ENCODE measurements at regions not wholly inside any gene's neighbourhood (a gene's known extent, or its start where the extent isn't known, plus 50 kb on each side); places are given as distances from the start of the nearest gene placed in this dataset.

DNA sequence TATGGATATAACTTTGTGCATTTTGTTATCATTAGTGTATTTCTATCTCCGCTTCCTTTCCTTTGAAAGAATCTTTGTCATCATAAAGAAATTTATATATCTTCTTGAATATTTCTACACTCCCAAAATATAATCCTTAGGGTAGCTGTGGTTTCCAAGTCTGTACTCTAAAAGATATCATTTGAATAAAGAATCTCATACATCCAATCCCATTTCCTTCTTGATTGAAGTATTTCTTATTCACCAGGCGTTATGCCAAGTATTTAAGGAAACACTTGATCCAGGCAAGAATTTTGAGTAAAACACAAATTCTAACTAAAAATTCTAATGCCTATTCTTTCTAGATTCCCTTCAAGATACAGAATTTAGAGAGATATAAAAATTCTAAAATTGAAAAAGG, 821.8 kb downstream of the GALC start:
- Histone ChIP-seq H3K9ac (replicated peaks; ENCODE audit: extremely low read depth, insufficient read depth, low read length) (no peak overlapping the region), H3K27me3 (ENCODE audit: control insufficient read depth in 2 of 2, insufficient read depth in 2 of 2, low read length in 2 of 2) (no peaks in the 10 kb centered on the region), H3K4me1 (ENCODE audit: control insufficient read depth, extremely low read depth, insufficient read depth, low read length) (no peaks in the 10 kb centered on the region), H4K20me1 (replicated peaks; ENCODE audit: control insufficient read depth, extremely low read depth, insufficient read depth, low read length) (no peaks in the 10 kb centered on the region), H3K9me1 (replicated peaks; ENCODE audit: control insufficient read depth, extremely low read depth, insufficient read depth, low read length) (no peaks in the 10 kb centered on the region), H3K4me3 (replicated peaks in 1 of 3; ENCODE audit: insufficient read depth in 1 of 3, low read depth in 1 of 3, low read length in 3 of 3) (no peak overlapping the region), H3K36me3 (ENCODE audit: control insufficient read depth in 2 of 2, extremely low read depth in 1 of 2, insufficient read depth in 2 of 2, low read length in 2 of 2) (no peaks in the 10 kb centered on the region), H3K27ac (ENCODE audit: insufficient read depth, low read depth, low read length) (no peak overlapping the region), H2AFZ (ENCODE audit: low read depth, low read length) (no peak overlapping the region), H3K4me2 (ENCODE audit: insufficient read depth, low read length) (no peak overlapping the region), H3K9me3 (replicated peaks; ENCODE audit: control insufficient read depth, insufficient read depth, low read length) (no peaks in the 10 kb centered on the region), H3K79me2 (ENCODE audit: control insufficient read depth, insufficient read depth, low read length) (no peaks in the 10 kb centered on the region)
- FAIRE-seq (no peak), DNase-seq (ENCODE audit: low read depth, low spot score) (no peak)
- intact Hi-C loops (cut with micrococcal nuclease), result no loop called here
- TF ChIP-seq, protein P1, sequence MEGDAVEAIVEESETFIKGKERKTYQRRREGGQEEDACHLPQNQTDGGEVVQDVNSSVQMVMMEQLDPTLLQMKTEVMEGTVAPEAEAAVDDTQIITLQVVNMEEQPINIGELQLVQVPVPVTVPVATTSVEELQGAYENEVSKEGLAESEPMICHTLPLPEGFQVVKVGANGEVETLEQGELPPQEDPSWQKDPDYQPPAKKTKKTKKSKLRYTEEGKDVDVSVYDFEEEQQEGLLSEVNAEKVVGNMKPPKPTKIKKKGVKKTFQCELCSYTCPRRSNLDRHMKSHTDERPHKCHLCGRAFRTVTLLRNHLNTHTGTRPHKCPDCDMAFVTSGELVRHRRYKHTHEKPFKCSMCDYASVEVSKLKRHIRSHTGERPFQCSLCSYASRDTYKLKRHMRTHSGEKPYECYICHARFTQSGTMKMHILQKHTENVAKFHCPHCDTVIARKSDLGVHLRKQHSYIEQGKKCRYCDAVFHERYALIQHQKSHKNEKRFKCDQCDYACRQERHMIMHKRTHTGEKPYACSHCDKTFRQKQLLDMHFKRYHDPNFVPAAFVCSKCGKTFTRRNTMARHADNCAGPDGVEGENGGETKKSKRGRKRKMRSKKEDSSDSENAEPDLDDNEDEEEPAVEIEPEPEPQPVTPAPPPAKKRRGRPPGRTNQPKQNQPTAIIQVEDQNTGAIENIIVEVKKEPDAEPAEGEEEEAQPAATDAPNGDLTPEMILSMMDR (IDR thresholded peaks at IDR 0.05; ENCODE audit: extremely low read depth in 1 of 2, insufficient read depth in 1 of 2, low read depth in 1 of 2, low read length in 2 of 2), result no peak
- no peak for TF ChIP-seq POLR2AphosphoS5 (IDR thresholded peaks at IDR 0.05; ENCODE audit: insufficient read depth, low read depth, low read length)
- no peak for TF ChIP-seq MYC (IDR thresholded peaks at IDR 0.05; ENCODE audit: low read depth, low read length)
- TF ChIP-seq JUN (IDR thresholded peaks at IDR 0.05; ENCODE audit: borderline replicate concordance, insufficient read depth, insufficient read length, low read depth), result no peak
- TF ChIP-seq POLR2A (IDR thresholded peaks at IDR 0.05; ENCODE audit: low read depth, low read length), result no peak
- TF ChIP-seq, protein P2, sequence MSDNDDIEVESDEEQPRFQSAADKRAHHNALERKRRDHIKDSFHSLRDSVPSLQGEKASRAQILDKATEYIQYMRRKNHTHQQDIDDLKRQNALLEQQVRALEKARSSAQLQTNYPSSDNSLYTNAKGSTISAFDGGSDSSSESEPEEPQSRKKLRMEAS (IDR thresholded peaks at IDR 0.05; ENCODE audit: insufficient read depth, insufficient read length), result no peak
- no peak for TF ChIP-seq GATA2 (IDR thresholded peaks at IDR 0.05; ENCODE audit: insufficient read depth, insufficient read length, low read depth, low read length)
- no peak for TF ChIP-seq EZH2 (IDR thresholded peaks at IDR 0.05; ENCODE audit: borderline replicate concordance, low read depth, low read length, severe bottlenecking)
- TF ChIP-seq FOS (IDR thresholded peaks at IDR 0.05; ENCODE audit: borderline replicate concordance, insufficient read depth, low read length), result no peak
- dilution Hi-C loops (cut with MboI; ENCODE audit: extremely low pct_ligation_motif_present, low sequenced_read_pairs), result no loop called here
- no TSS peak for BruUV-seq (replicated peaks)
- POLR2A ChIA-PET, result no interaction called here
- CTCF ChIA-PET, result no interaction called here
